IPS-18a (cell line): ENCODE measurements at regions not wholly inside any gene's neighbourhood (a gene's known extent, or its start where the extent isn't known, plus 50 kb on each side); places are given as distances from the start of the nearest gene placed in this dataset.
"Not testable (repeated sequence)": the region's sequence is repeated elsewhere in the genome, so short reads cannot be mapped to it uniquely, and the experiment has no call there.

ENCODE experiments used
- H3K27ac ChIP-seq: one replicate; pipeline ENCODE4 v1.5.1; 2013; ENCODE audit warnings: low read length
- H3K27me3 ChIP-seq: one replicate; pipeline ENCODE4 v1.6.1; 2013; ENCODE audit warnings: mild to moderate bottlenecking, low read length; ENCODE audit not compliant: control insufficient read depth, insufficient read depth
- H3K36me3 ChIP-seq: one replicate; pipeline ENCODE4 v1.6.1; 2013; ENCODE audit warnings: low read depth, low read length; ENCODE audit not compliant: control insufficient read depth
- H3K4me1 ChIP-seq: one replicate; pipeline ENCODE4 v1.6.1; 2013; ENCODE audit warnings: low read depth, low read length; ENCODE audit not compliant: control insufficient read depth
- H3K4me3 ChIP-seq: one replicate; pipeline ENCODE4 v1.5.1; 2013; ENCODE audit warnings: low read length
- H3K9ac ChIP-seq: one replicate; pipeline ENCODE4 v1.6.1; 2013; ENCODE audit warnings: mild to moderate bottlenecking, low read length, moderate library complexity
- H3K9me3 ChIP-seq: one replicate; pipeline ENCODE4 v1.6.1; 2013; ENCODE audit warnings: low read depth, low read length; ENCODE audit not compliant: control insufficient read depth

- Histone ChIP-seq H3K27me3 (no peaks in the 10 kb centered on the region), H3K27ac (no peak overlapping the region)
These were observed 105.9 kb downstream of the NXPE2 start for GRCh38 chr11:114784216-114784615.

GRCh38 chr11:114784891-114785290 lies 106.6 kb downstream of the NXPE2 start:
- H3K4me1 ChIP-seq, result no peaks in the 10 kb centered on the region
- H3K9me3 ChIP-seq, result no peaks in the 10 kb centered on the region
- H3K36me3 ChIP-seq, result no peaks in the 10 kb centered on the region
- no peak overlapping the region for H3K9ac ChIP-seq
- H3K27ac ChIP-seq, result no peak overlapping the region
- no peaks in the 10 kb centered on the region for H3K27me3 ChIP-seq
- no peak overlapping the region for H3K4me3 ChIP-seq

More at GRCh38 chr11:114784216-114784615, 105.9 kb downstream of the NXPE2 start:
- Histone ChIP-seq H3K36me3 (no peaks in the 10 kb centered on the region), H3K4me3 (no peak overlapping the region), H3K9ac (no peak overlapping the region), H3K9me3 (no peaks in the 10 kb centered on the region), H3K4me1 (no peaks in the 10 kb centered on the region)

GRCh38 chr11:114785820-114786219 lies 107.5 kb downstream of the NXPE2 start:
- no peak overlapping the region for H3K27ac ChIP-seq
- no peaks in the 10 kb centered on the region for H3K36me3 ChIP-seq
- no peaks in the 10 kb centered on the region for H3K9me3 ChIP-seq
- no peaks in the 10 kb centered on the region for H3K4me1 ChIP-seq
- no peaks in the 10 kb centered on the region for H3K27me3 ChIP-seq
- H3K4me3 ChIP-seq, result no peak overlapping the region
- no peak overlapping the region for H3K9ac ChIP-seq

GRCh38 chr11:114787126-114787525 lies 108.8 kb downstream of the NXPE2 start:
- no peaks in the 10 kb centered on the region for H3K27me3 ChIP-seq
- H3K36me3 ChIP-seq, result no peaks in the 10 kb centered on the region
- no peak overlapping the region for H3K27ac ChIP-seq
- H3K4me3 ChIP-seq, result no peak overlapping the region
- no peaks in the 10 kb centered on the region for H3K9me3 ChIP-seq
- H3K9ac ChIP-seq, result no peak overlapping the region
- no peaks in the 10 kb centered on the region for H3K4me1 ChIP-seq

GRCh38 chr11:114790910-114791309 lies 112.6 kb downstream of the NXPE2 start:
- Histone ChIP-seq H3K4me1 (no peaks in the 10 kb centered on the region), H3K9me3 (no peaks in the 10 kb centered on the region), H3K36me3 (no peaks in the 10 kb centered on the region), H3K27ac (no peak overlapping the region), H3K4me3 (no peak overlapping the region), H3K27me3 (no peaks in the 10 kb centered on the region), H3K9ac (no peak overlapping the region)

GRCh38 chr11:114794048-114794684 lies 115.8 kb downstream of the NXPE2 start:
- Histone ChIP-seq H3K27me3 (no peaks in the 10 kb centered on the region), H3K9ac (no peak overlapping the region), H3K9me3 (no peaks in the 10 kb centered on the region), H3K4me3 (no peak overlapping the region), H3K4me1 (peaks cover 2% of the 10 kb centered on the region), H3K36me3 (no peaks in the 10 kb centered on the region), H3K27ac (no peak overlapping the region)

GRCh38 chr11:114796954-114797721 lies 118.8 kb downstream of the NXPE2 start:
- no peak overlapping the region for H3K4me3 ChIP-seq
- H3K27ac ChIP-seq, result no peak overlapping the region
- peaks cover 10% of the 10 kb centered on the region for H3K4me1 ChIP-seq
- no peaks in the 10 kb centered on the region for H3K27me3 ChIP-seq
- no peaks in the 10 kb centered on the region for H3K9me3 ChIP-seq
- H3K9ac ChIP-seq, result no peak overlapping the region
- no peaks in the 10 kb centered on the region for H3K36me3 ChIP-seq

- no peak overlapping the region for H3K9ac ChIP-seq
- peaks cover 10% of the 10 kb centered on the region for H3K4me1 ChIP-seq
- no peak overlapping the region for H3K4me3 ChIP-seq
- no peaks in the 10 kb centered on the region for H3K27me3 ChIP-seq
- no peak overlapping the region for H3K27ac ChIP-seq
- H3K9me3 ChIP-seq, result no peaks in the 10 kb centered on the region
- no peaks in the 10 kb centered on the region for H3K36me3 ChIP-seq
These were observed 121.1 kb downstream of the NXPE2 start for GRCh38 chr11:114799476-114799875.

- H3K36me3 ChIP-seq, result no peaks in the 10 kb centered on the region
- H3K9ac ChIP-seq, result no peak overlapping the region
- H3K27me3 ChIP-seq, result no peaks in the 10 kb centered on the region
These were observed 123.4 kb downstream of the NXPE2 start for GRCh38 chr11:114801773-114802172.

GRCh38 chr11:114802878-114803277 lies 124.6 kb downstream of the NXPE2 start:
- Histone ChIP-seq H3K36me3 (no peaks in the 10 kb centered on the region), H3K4me3 (no peak overlapping the region), H3K9ac (no peak overlapping the region), H3K9me3 (no peaks in the 10 kb centered on the region), H3K27ac (no peak overlapping the region), H3K27me3 (no peaks in the 10 kb centered on the region), H3K4me1 (peaks cover 10% of the 10 kb centered on the region)

More at GRCh38 chr11:114801773-114802172, 123.4 kb downstream of the NXPE2 start:
- Histone ChIP-seq H3K4me1 (peaks cover 10% of the 10 kb centered on the region), H3K9me3 (no peaks in the 10 kb centered on the region), H3K4me3 (no peak overlapping the region), H3K27ac (no peak overlapping the region)

GRCh38 chr11:114805431-114805830 lies 127.1 kb downstream of the NXPE2 start:
- not testable (repeated sequence) for H3K9ac ChIP-seq, H3K9me3 ChIP-seq, H3K4me3 ChIP-seq, H3K27me3 ChIP-seq, H3K4me1 ChIP-seq, H3K27ac ChIP-seq, H3K36me3 ChIP-seq

GRCh38 chr11:114811971-114812370 lies 133.6 kb downstream of the NXPE2 start:
- Histone ChIP-seq H3K4me1 (no peaks in the 10 kb centered on the region), H3K4me3 (no peak overlapping the region), H3K9me3 (no peaks in the 10 kb centered on the region), H3K36me3 (no peaks in the 10 kb centered on the region), H3K9ac (no peak overlapping the region), H3K27ac (no peak overlapping the region), H3K27me3 (no peaks in the 10 kb centered on the region)
